ENCODE measurements at regions not wholly inside any gene's neighbourhood (a gene's known extent, or its start where the extent isn't known, plus 50 kb on each side); places are given as distances from the start of the nearest gene placed in this dataset.

DNA sequence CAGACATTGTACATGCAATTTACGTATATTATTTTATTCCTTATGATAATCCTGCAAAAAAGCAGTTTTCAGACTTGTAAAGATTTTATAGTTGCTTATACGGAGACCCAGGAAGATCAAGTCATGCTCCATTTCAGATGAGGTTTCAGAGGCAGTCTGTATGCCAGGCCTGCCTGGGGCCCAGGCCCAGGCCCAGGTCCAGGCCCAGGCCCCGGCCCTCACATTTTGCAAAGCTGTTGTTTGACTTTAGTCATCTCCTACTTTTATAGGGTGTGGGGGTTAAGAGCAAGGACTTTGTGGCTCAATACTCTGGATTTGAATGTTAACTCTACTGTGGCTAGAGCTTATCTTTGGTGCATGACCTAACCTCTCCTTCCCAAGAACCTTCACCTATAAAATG is 217.9 kb downstream of the SAMD5 start:
- TF ChIP-seq, protein P1, sequence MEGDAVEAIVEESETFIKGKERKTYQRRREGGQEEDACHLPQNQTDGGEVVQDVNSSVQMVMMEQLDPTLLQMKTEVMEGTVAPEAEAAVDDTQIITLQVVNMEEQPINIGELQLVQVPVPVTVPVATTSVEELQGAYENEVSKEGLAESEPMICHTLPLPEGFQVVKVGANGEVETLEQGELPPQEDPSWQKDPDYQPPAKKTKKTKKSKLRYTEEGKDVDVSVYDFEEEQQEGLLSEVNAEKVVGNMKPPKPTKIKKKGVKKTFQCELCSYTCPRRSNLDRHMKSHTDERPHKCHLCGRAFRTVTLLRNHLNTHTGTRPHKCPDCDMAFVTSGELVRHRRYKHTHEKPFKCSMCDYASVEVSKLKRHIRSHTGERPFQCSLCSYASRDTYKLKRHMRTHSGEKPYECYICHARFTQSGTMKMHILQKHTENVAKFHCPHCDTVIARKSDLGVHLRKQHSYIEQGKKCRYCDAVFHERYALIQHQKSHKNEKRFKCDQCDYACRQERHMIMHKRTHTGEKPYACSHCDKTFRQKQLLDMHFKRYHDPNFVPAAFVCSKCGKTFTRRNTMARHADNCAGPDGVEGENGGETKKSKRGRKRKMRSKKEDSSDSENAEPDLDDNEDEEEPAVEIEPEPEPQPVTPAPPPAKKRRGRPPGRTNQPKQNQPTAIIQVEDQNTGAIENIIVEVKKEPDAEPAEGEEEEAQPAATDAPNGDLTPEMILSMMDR (conservative IDR thresholded peaks at IDR 0.05; ENCODE audit: low read depth, low read length): no peak
- TF ChIP-seq MAZ (IDR thresholded peaks at IDR 0.05; ENCODE audit: borderline replicate concordance, low read depth, low read length): no peak

Measured in IMR-90 (cell line).